HUES64 (cell line): ENCODE measurements at regions not wholly inside any gene's neighbourhood (a gene's known extent, or its start where the extent isn't known, plus 50 kb on each side); places are given as distances from the start of the nearest gene placed in this dataset.

Experiments used
- H3K27ac ChIP-seq: 2 replicates; pipeline ENCODE4 v1.7.0; 2013; ENCODE audit warnings: low read depth, low read length, inconsistent platforms
- H3K27me3 ChIP-seq: 2 replicates; pipeline ENCODE4 v1.6.1; 2013; ENCODE audit warnings: mild to moderate bottlenecking, low read length; ENCODE audit not compliant: insufficient read depth
- H3K36me3 ChIP-seq: 2 replicates; pipeline ENCODE4 v1.6.1; 2013; ENCODE audit warnings: mild to moderate bottlenecking, low read length; ENCODE audit not compliant: insufficient read depth
- H3K4me1 ChIP-seq: 2 replicates; pipeline ENCODE4 v1.6.1; 2013; ENCODE audit warnings: mild to moderate bottlenecking, low read length, moderate library complexity; ENCODE audit not compliant: insufficient read depth
- H3K4me3 ChIP-seq: 2 replicates; pipeline ENCODE4 v1.5.1; 2013; ENCODE audit warnings: mild to moderate bottlenecking, low read length, moderate library complexity
- H3K9ac ChIP-seq: 2 replicates; pipeline ENCODE4 v1.6.1; 2013; ENCODE audit warnings: mild to moderate bottlenecking, low read depth, low read length
- H3K9me3 ChIP-seq: 2 replicates; pipeline ENCODE4 v1.6.1; 2013; ENCODE audit warnings: low read depth, low read length; ENCODE audit not compliant: insufficient read depth
- WGBS: fragments of 150-250, 120-280 bp; methylation state at CpG from one replicate; pipeline ENCODE4 v1.1.7; 2013; ENCODE audit warnings: missing lambda C conversion rate; 5-methylcytosine and 5-hydroxymethylcytosine counted together

- 38% methylated on average over 5 of the region's 5 CpGs for WGBS
- Histone ChIP-seq H3K27me3 (no peaks in the 10 kb centered on the region), H3K4me1 (peaks cover 31% of the 10 kb centered on the region), H3K9me3 (no peaks in the 10 kb centered on the region), H3K36me3 (no peaks in the 10 kb centered on the region), H3K9ac (no peak overlapping the region), H3K27ac (no peak overlapping the region), H3K4me3 (no peak overlapping the region)
Measured at GRCh38 chr11:115117956-115118493, 386.2 kb downstream of the CADM1 start.

GRCh38 chr11:115119146-115119545 is 385.1 kb downstream of the CADM1 start:
- Histone ChIP-seq H3K27me3 (no peaks in the 10 kb centered on the region), H3K9ac (no peak overlapping the region), H3K27ac (no peak overlapping the region), H3K4me1 (peaks cover 31% of the 10 kb centered on the region), H3K9me3 (no peaks in the 10 kb centered on the region), H3K36me3 (no peaks in the 10 kb centered on the region), H3K4me3 (no peak overlapping the region)
- WGBS, result 70% methylated on average over 6 of the region's 6 CpGs
